ENCODE measurements at regions not wholly inside any gene's neighbourhood (a gene's known extent, or its start where the extent isn't known, plus 50 kb on each side); places are given as distances from the start of the nearest gene placed in this dataset.

DNA sequence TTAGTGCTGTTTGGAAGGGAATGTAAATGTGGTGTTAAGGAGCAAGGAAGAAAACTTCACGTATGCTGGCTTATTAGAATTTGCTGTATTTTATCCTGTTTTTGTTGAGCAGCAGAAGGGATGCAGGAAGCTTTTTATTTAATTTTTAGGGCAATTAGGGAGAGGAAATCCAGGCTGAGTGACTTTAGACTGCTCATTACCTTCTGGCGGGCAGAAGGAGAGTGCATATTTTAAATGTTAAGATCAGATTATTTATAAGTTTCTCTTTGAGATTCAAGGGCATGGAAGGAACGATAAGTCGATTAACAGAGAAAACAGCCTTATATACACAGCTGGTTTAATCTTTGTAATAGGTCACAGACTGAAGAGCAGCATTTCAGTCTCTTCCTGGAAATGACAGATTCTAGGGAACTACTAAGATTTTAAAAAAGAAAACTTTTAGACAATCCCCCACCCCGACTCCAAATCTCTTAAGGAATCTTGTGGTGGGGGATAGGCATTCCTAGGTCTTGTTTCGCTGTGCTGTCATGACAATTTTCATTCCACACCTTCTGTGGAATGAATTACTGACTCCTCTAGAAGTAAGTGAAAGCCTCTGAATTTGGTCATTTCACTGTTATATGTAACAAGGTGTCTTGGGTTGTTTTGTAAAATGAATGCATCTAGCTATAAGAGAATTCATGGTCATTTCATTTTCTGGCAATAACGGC lies 402.5 kb downstream of the RAPGEF2 start:
- intact Hi-C loops (cut with DNase I), result no loop called here
- no peak overlapping the region for H3K4me3 ChIP-seq
- no peaks in the 10 kb centered on the region for H3K4me1 ChIP-seq
- no peak for DNase-seq
- TF ChIP-seq, protein P1, sequence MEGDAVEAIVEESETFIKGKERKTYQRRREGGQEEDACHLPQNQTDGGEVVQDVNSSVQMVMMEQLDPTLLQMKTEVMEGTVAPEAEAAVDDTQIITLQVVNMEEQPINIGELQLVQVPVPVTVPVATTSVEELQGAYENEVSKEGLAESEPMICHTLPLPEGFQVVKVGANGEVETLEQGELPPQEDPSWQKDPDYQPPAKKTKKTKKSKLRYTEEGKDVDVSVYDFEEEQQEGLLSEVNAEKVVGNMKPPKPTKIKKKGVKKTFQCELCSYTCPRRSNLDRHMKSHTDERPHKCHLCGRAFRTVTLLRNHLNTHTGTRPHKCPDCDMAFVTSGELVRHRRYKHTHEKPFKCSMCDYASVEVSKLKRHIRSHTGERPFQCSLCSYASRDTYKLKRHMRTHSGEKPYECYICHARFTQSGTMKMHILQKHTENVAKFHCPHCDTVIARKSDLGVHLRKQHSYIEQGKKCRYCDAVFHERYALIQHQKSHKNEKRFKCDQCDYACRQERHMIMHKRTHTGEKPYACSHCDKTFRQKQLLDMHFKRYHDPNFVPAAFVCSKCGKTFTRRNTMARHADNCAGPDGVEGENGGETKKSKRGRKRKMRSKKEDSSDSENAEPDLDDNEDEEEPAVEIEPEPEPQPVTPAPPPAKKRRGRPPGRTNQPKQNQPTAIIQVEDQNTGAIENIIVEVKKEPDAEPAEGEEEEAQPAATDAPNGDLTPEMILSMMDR (IDR thresholded peaks at IDR 0.05), result no peak
- no peaks in the 10 kb centered on the region for H3K36me3 ChIP-seq (ENCODE audit: insufficient read depth in 1 of 2, low read depth in 1 of 2)
- H3K27me3 ChIP-seq (ENCODE audit: insufficient read depth in 3 of 3, low read length in 2 of 3), result peaks cover 0 to 14% (median 0%) of the 10 kb centered on the region in 3 donors
- 45 to 51% (median 47%) methylated on average over 7 of the region's 7 CpGs for WGBS, 3 donors
- ATAC-seq, result no peak
- no peaks in the 10 kb centered on the region for H3K9me3 ChIP-seq
- H3K27ac ChIP-seq, result no peak overlapping the region

DNA sequence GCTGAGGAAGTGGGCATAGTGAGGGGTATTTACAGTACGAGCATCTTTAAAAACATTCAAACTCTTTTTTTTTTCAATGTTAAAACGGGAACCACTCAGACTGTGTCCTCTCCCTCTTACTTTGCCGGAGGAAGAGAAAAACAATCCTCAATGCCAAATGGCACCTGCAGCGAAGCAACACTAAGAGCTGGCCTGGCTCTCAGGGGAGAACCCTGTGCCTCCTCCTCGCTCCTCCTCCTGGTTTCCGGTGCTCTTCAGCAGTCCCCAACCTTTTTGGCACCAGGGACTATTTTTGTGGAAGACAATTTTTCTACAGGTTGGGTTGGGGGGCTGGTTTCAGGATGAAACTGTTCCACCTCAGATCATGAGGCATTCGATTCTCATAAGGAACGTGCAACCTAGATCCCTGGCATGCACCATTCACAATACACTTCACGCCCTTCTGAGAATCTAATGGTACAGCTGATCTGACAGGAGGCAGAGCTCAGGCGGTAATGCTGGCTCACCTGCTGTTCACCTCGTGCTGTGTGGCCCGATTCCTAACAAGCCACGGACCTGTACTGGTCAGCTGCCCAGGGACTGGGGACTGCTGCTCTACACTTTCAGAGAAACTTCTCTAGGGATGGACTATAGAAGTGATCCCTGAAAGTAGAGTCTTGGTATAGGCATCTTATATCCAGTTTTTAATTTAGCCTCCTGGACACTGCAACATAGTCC lies 404.1 kb downstream of the RAPGEF2 start:
- Histone ChIP-seq H3K9me3 (no peaks in the 10 kb centered on the region), H3K27me3 (ENCODE audit: insufficient read depth in 3 of 3, low read length in 2 of 3) (peaks cover 0 to 14% (median 0%) of the 10 kb centered on the region in 3 donors), H3K27ac (no peak overlapping the region), H3K4me3 (no peak overlapping the region), H3K4me1 (no peaks in the 10 kb centered on the region), H3K36me3 (ENCODE audit: insufficient read depth in 1 of 2, low read depth in 1 of 2) (no peaks in the 10 kb centered on the region)
- intact Hi-C loops (cut with DNase I), result no loop called here
- ATAC-seq (no peak), DNase-seq (no peak)
- 80 to 82% (median 80%) methylated on average over 13 of the region's 13 CpGs for WGBS, 3 donors
- TF ChIP-seq, protein P1 (IDR thresholded peaks at IDR 0.05), result no peak

DNA sequence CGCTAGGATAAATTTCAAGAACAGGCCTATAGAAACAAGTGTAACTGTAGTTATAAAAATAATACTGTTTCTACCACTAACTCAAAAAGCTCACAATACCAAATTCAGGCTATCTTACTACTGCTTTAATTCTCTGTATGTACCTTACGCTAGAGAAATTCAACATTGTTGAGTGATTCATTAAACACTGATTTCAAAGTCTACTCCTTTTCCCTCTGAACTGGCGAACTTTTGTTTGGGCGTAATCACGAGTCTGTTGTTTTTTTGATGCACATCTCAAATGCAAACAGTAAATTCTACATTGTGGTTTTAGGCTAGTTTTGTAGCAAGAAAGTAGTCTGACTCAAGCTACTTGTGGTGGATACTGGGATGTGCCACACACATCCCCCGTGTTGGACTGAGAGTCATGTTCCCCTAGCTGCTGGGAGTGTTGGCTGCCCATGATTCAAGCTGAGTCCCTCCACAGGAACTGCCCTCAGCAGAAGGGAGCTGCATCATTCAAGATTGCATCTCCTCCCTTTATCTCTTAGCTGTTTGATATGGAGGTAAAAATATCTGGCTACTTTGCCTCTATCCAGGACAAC lies 406.1 kb downstream of the RAPGEF2 start:
- H3K4me1 ChIP-seq, result no peaks in the 10 kb centered on the region
- H3K27me3 ChIP-seq (ENCODE audit: insufficient read depth in 3 of 3, low read length in 2 of 3), result peaks cover 0 to 14% (median 0%) of the 10 kb centered on the region in 3 donors
- ATAC-seq, result no peak
- no peaks in the 10 kb centered on the region for H3K36me3 ChIP-seq (ENCODE audit: insufficient read depth in 1 of 2, low read depth in 1 of 2)
- intact Hi-C loops (cut with DNase I), result no loop called here
- no peak overlapping the region for H3K4me3 ChIP-seq
- DNase-seq, result no peak
- no peaks in the 10 kb centered on the region for H3K9me3 ChIP-seq
- 74 to 93% (median 90%) methylated on average over 6 of the region's 6 CpGs for WGBS, 3 donors
- no peak overlapping the region for H3K27ac ChIP-seq
- TF ChIP-seq, protein P1 (IDR thresholded peaks at IDR 0.05), result no peak

DNA sequence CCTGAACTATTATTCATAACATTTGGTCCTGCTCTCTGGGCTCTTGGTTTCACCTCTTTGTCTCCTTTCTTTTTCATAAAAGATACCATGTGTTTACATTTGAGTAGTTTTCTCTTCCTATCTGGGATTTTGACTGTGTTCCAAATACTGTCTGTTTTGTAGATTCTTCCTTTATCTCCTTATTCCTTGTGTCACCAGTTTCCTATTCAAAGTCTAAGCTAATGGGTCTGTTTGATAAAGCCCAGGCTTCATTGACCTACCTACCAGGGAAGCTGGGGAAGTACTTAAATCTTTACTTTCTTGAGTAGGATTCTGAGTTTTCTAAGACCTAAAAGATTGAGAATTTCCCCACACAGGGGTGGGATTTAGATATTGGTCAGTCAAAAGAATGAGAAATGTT lies 409.5 kb downstream of the RAPGEF2 start:
- Histone ChIP-seq H3K27ac (no peak overlapping the region), H3K4me1 (no peaks in the 10 kb centered on the region), H3K27me3 (ENCODE audit: insufficient read depth in 3 of 3, low read length in 2 of 3) (peaks cover 0 to 2% (median 0%) of the 10 kb centered on the region in 3 donors), H3K36me3 (ENCODE audit: insufficient read depth in 1 of 2, low read depth in 1 of 2) (no peaks in the 10 kb centered on the region), H3K9me3 (no peaks in the 10 kb centered on the region), H3K4me3 (no peak overlapping the region)
- DNase-seq (no peak), ATAC-seq (no peak)
- intact Hi-C loops (cut with DNase I), result no loop called here
- TF ChIP-seq, protein P1 (IDR thresholded peaks at IDR 0.05), result no peak
